GM12865 (cell line): ENCODE measurements at regions not wholly inside any gene's neighbourhood (a gene's known extent, or its start where the extent isn't known, plus 50 kb on each side); places are given as distances from the start of the nearest gene placed in this dataset.
"Not testable (repeated sequence)": the region's sequence is repeated elsewhere in the genome, so short reads cannot be mapped to it uniquely, and the experiment has no call there.

Experiments used
- DNase-seq: peaks from one replicate; pipeline ENCODE4 v3.0.0; 2010; ENCODE audit warnings: low read depth
- H3K4me3 ChIP-seq: 2 replicates; pipeline ENCODE4 v1.5.1; 2011; ENCODE audit warnings: mild to moderate bottlenecking, low read depth, low read length, control low read depth
- TF ChIP-seq, protein P1 (sequence below): IDR thresholded peaks from 2 replicates; pipeline ENCODE4 v1.5.1; 2011; ENCODE audit warnings: low read length, control low read depth, low read depth, inconsistent platforms; ENCODE audit not compliant: insufficient read depth; ENCODE audit errors: missing control alignments

DNA sequence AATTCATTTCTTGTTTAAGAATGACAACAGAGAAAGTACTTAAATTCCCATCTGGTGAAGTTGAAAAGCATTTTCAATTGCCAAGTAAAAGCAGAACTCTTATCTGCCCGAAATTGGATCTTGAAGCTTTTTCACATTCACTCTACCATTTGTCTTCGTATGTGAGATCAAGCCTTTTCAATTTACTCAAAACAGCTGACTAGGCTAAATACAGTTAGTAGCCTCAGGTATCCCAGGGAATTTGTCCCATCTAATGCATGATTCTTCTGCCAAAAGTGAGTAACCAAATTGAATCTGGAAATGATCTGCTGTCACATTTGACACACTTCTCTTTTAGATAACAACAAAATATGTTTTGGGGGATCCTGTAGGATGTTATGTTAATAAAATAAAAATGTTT, 596.8 kb upstream of the HS3ST5 start:
- H3K4me3 ChIP-seq: no peak overlapping the region
- TF ChIP-seq, protein P1, sequence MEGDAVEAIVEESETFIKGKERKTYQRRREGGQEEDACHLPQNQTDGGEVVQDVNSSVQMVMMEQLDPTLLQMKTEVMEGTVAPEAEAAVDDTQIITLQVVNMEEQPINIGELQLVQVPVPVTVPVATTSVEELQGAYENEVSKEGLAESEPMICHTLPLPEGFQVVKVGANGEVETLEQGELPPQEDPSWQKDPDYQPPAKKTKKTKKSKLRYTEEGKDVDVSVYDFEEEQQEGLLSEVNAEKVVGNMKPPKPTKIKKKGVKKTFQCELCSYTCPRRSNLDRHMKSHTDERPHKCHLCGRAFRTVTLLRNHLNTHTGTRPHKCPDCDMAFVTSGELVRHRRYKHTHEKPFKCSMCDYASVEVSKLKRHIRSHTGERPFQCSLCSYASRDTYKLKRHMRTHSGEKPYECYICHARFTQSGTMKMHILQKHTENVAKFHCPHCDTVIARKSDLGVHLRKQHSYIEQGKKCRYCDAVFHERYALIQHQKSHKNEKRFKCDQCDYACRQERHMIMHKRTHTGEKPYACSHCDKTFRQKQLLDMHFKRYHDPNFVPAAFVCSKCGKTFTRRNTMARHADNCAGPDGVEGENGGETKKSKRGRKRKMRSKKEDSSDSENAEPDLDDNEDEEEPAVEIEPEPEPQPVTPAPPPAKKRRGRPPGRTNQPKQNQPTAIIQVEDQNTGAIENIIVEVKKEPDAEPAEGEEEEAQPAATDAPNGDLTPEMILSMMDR: no peak
- no peak for DNase-seq

DNA sequence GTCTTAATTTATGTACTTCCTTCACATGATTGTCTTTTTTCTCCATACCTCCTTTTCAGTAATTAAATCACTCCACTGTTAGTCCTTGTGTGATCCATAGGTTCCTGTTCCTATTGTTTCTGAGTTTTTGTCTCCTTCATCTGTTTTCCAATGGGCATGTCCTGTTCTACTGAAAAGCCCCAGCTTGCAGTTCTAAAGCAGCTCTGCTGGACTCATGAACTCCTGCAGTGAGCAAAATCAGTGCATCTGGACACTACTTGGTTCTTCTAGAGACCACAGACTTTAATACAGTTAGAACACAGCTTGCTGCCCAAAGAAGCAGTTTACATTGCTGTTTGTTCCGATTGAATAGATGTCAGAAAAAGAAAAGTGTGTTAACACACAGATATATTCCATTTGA, 593.3 kb upstream of the HS3ST5 start:
- no peak for DNase-seq
- TF ChIP-seq, protein P1: no peak
- no peak overlapping the region for H3K4me3 ChIP-seq

DNA sequence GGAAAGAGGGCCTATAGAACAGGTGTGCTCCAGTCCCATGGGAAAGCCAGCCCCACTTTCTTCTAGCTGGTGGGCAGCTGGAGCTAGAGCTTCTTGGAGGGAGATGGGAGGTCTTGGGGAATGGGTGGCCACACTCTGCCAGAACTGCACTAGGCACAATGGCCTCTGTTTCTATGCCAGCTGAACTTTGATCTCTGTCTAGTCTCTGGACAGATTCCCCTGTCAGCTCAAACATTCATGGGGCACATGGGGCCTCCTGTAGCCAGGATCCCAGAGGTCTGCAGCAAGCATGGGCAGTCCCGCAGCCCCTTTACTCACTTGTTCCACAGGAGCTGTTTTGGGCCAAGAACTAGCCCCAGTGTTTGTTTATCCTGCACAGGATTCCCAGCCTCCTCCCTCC, 591.3 kb upstream of the HS3ST5 start:
- TF ChIP-seq, protein P1: no peak
- DNase-seq: no peak
- H3K4me3 ChIP-seq: no peak overlapping the region

DNA sequence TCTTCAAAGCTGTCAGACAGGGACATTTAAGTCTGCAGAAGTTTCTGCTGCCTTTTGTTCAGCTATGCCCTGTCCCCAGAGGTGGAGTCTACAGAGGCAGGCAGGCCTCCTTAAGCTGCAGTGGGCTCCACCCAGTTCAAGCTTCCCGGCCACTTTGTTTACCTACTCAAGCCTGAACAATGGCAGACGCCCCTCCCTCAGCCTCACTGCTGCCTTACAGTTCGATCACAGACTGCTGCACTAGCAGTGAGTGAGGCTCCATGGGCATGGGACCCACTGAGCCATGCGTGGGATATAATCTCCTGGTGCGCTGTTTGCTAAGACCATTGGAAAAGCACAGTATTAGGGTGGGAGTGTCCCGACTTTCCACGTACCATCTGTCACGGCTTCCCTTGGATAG, 585.9 kb upstream of the HS3ST5 start:
- H3K4me3 ChIP-seq, DNase-seq: not testable (repeated sequence)

DNA sequence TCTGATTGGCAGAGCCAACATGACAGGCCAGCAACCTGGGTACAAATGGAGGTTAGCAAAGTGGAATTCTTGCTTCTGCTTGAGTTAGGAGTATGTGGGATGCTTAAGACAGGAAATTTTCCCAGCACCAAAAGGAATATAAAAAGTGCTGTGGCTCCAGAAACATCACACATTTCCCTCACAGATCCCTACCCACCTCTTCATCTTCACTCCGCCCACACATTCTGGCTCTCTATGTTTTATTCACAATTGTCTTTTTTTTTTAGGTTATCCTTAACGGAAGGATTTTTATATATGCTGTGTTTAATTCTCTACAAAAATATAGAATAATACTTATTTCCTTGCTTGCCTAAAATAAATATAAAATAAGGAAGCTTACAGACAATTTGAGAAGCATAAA, 563.3 kb upstream of the HS3ST5 start:
- TF ChIP-seq, protein P1: no peak
- H3K4me3 ChIP-seq: no peak overlapping the region

DNA sequence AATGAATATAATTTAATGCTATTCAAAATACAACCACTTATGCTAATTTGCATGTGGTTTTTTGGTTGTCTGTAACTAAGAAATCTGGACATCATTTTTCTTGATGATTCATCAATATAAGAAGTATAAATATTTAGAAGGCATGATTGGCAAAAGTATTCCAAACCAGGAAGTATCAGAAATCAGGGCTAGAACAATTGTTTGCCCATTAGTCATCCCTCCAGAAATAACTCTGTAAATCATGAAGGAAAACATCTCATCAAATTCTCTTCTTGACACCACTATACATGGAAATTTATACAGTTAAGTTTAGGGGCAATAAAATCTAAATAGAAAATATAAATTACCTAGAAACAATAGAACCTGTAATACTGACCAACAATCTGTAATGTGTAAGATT, 554.7 kb upstream of the HS3ST5 start:
- no peak for DNase-seq
- no peak overlapping the region for H3K4me3 ChIP-seq
- TF ChIP-seq, protein P1: no peak

More for the DNA sequence above, 563.3 kb upstream of the HS3ST5 start:
- DNase-seq: no peak

DNA sequence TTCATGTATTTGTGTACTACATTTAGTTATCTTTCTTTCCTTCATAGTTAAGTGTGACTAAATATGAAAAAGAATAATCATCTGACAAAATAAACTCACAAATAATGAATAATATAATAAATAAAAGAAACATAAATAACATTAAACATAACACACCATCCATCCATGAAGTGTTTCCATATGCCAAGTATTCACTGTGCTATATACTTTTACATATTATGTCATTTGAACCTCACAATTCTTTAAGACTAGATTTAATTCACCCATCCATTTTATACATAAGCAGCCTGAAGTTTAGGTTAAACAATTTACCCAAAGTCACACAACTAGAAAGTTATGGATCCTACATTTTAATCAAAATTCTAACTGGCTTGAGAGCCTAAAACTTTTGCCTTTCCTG, 549.4 kb upstream of the HS3ST5 start:
- H3K4me3 ChIP-seq: no peak overlapping the region
- TF ChIP-seq, protein P1: no peak
- DNase-seq: no peak
